ENCODE measurements at regions not wholly inside any gene's neighbourhood (a gene's known extent, or its start where the extent isn't known, plus 50 kb on each side); places are given as distances from the start of the nearest gene placed in this dataset.
A peak's percentile ranks its signal among the peaks of the same experiment; 100 is the strongest.
"Not testable (repeated sequence)": the region's sequence is repeated elsewhere in the genome, so short reads cannot be mapped to it uniquely, and the experiment has no call there.

GRCh38 chr12:127101076-127101475 is 1165.9 kb upstream of the TMEM132C start:
- DNase-seq (ENCODE audit: low spot score), result no peak

DNA sequence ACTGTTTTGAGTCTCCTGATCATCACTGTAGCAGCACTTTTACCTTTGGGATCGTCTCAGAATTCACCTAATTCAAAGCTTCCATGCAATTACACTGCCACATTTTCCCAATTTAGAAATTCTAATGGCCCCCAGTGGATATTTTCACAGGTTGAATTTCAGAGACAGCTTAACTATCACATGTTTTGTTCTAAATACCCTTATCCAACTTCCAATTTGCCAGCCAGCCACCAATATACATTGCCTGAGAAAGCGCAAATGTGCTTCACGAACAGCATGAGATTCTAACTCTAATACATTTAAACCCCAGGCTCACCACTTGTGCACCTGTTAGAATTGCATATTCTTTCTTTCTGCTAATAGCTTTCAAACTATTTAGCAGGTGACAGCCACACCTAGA is 1160.9 kb upstream of the TMEM132C start:
- DNase-seq (ENCODE audit: low spot score), result no peak

- DNase-seq (ENCODE audit: low spot score), result no peak
Observed at GRCh38 chr12:127106697-127107096, 1160.3 kb upstream of the TMEM132C start.

GRCh38 chr12:127107744-127108143 is 1159.2 kb upstream of the TMEM132C start:
- DNase-seq (ENCODE audit: low spot score), result no peak

DNA sequence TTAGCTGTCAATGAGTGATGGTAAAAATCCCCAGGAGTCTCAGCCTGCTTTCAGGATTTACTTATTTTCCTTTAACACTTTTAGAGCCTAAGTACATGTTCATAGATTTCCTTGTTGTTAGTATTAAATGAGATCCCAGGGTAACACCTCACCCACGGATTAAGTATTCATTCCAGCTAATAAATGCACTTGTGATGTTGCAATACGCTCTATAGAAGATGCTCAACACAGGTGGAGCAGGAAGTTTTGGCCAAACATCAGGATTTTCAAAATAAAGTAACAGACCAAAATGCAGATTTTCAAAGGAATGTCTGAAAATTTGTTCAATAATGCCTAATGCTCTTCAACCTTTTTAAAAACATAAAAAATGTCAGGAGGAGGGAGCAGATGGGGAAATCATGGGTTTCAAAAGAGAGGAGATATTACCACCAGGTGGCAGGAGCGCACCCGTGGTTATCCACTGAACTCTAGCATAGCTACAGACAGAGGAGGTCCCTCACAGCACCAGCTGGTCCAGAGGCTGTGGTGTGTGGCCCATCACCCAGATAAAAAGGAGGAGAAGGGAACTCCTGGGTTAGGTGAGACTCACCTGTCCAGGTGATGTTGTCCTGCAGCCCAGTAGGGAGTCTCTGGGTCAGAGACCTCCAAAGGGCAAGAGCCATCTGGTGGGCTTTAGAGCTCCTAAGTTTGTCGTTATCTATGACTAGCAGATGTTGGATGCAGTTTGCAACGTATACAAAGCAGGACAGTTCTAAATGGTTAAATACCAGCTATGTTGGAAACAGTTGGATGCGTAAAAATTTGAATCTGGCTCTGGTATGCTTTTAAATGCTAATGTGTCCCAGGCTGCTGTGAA is 1158.4 kb upstream of the TMEM132C start:
- DNase-seq (ENCODE audit: low spot score), result peak; percentile 61

- DNase-seq (ENCODE audit: low spot score), result no peak
Observed at GRCh38 chr12:127113945-127114344, 1153.0 kb upstream of the TMEM132C start.

GRCh38 chr12:127115468-127116035 is 1151.4 kb upstream of the TMEM132C start:
- DNase-seq (ENCODE audit: low spot score), result peak; percentile 77

DNA sequence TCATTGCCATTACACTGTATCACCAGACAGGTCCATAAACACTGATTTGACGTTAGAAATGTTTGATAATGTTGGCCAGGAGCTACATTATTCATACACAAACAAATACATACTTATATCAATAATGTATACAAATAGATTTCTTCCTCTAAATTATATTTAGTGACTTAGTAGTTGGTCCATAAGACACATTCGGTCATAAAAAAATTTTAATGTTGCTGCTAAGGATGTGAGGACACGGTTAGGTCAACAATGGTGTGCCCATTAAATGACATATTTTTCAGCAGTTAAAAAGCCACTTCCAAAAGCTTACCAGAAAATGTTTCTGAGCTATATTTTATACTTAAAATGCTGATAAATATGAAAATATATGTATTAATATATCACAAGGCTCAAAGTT is 1148.7 kb upstream of the TMEM132C start:
- no peak for DNase-seq (ENCODE audit: low spot score)

- DNase-seq (ENCODE audit: low spot score), result no peak
Observed at GRCh38 chr12:127119600-127120140, 1147.3 kb upstream of the TMEM132C start.

DNA sequence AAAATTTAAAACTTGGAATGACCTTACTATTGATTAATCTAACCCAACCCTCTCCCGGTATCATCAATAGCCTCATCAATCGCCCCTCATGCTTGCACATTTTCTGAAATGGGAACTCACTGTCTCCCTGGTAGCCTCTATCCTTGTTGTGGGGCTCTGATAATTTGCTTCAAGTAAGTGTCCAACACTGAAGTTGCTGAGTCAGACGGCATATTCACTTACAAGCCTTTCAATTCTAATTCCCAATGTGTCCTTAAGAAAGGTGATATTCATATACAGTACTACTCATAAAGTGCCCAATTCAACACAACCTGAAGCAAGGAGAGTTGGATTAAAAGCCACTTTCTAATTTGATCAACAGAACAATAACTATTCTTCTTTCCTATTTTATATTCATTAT is 1146.1 kb upstream of the TMEM132C start:
- DNase-seq (ENCODE audit: low spot score), result no peak

DNA sequence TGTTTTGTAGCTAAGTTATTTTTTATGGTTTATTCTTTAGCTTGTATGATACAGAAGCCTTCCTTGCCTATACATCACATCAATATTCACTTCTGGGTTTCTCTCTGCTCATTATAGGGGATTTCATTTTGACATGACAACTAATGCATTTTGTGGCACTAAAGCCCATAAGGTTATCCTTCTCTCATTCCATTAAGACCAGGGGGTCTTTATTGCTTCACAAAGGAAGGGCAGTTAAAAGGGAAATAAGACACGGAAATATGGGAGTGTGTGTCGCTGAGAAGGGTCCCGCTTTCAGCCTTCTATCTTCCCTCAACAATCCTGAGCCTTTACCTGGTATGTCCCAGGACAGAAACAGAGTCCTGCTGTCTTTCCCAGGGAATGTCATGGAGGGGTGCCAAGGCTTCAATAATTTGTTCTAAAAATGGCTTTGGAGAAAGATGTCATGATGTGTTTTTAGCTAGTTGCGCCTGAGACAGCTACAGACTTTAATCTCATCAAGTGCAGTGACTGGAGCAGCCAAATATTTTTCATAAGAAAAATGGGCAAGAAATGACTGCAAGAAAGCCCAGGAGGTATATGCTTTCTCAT is 1145.4 kb upstream of the TMEM132C start:
- DNase-seq (ENCODE audit: low spot score), result no peak

DNA sequence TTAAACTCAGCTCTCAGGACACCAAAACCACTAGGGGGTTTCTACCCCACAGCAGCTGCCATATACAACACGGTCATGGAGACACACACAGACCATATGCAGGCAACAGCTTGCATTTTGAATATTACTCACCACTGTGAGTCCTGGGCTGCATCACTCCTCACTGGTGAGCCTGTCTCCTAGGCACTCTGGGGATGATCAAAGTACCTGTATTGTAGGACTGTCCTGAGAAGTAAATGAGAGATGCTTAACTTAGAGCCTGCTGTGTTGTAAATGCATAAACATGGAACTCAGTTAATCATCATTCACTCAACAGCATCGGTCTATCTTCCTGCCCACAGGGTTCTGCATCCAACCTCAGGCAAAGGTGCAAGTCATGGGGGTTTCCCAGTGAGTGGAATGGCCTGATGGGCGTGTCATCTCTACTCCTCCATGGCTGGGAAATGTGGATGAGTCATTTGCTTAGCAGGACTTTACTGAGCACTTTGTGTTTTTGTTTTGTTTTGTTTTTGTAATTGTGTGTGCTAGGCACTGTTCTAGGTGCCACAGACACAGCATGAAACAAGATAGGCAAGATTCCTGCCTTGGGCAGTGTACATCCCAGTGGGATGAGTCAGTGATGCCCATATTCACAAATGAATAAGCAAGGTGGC is 1141.2 kb upstream of the TMEM132C start:
- no peak for DNase-seq (ENCODE audit: low spot score)

DNA sequence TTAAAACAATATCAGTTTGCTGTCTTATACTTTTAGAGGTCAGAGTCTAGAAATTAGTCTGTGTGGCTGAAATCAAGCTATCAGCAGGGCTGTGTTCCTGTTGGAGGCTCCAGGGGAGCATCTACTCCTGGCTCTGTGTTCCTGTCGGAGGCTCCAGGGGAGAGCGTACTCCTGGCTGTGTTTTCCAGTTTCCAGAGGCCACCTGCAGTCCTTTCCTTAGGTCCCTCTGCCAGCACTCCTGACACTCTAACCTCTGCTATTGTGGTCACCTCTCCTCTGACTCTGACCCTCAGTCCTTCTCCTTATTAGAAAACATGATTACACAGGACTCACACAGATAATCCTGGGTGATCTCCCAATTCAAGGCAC is 1140.7 kb upstream of the TMEM132C start:
- DNase-seq (ENCODE audit: low spot score), result no peak

DNA sequence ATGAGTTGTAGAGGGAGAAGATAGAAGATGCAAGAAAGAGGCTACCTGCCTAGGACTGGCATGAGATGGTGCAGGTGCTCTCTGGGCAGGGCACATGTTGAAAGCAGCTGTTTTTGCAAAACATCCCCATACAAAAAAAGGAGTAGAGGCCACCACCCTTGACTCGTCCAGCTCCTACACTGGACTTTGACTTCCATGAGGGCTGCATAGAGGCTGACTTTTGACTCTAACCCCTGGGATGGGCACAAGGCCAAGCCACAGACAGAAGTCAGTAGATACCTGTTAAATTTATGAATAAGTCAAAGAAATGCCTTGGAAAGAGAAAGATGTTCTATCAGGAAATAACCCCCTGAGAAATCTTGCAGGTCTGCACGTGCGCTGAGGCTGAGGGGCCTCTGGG is 1139.1 kb upstream of the TMEM132C start:
- DNase-seq (ENCODE audit: low spot score), result no peak

- DNase-seq (ENCODE audit: low spot score), result no peak
Observed at GRCh38 chr12:127130506-127131124, 1136.4 kb upstream of the TMEM132C start.

GRCh38 chr12:127133675-127134335 is 1133.2 kb upstream of the TMEM132C start:
- DNase-seq (ENCODE audit: low spot score), result peak; percentile 41

DNA sequence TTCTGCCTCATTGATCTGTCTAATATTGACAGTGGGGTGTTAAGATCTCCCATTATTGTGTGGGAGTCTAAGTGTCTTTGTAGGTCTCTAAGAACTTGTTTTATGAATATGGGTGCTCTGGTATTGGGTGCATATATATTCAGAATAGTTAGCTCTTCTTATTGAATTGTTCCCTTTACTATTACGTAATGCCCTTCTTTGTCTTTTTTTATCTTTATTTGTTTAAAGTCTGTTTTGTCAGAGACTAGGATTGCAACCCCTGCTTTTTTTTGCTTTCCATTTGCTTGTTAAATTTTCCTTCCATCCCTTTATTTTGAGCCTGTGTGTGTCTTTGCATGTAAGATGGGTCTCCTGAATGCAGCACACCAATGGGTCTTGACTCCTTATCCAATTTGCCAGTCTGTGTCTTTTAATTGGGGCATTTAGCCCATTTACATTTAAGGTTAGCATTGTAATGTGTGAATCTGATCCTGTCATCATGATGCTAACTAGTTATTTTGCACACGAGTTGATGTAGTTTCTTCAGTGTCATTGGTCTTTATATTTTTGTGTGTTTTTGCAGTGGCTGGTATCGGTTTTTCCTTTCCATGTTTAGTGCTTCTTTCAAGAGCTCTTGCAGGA is 1126.0 kb upstream of the TMEM132C start:
- DNase-seq (ENCODE audit: low spot score), result not testable (repeated sequence)

DNA sequence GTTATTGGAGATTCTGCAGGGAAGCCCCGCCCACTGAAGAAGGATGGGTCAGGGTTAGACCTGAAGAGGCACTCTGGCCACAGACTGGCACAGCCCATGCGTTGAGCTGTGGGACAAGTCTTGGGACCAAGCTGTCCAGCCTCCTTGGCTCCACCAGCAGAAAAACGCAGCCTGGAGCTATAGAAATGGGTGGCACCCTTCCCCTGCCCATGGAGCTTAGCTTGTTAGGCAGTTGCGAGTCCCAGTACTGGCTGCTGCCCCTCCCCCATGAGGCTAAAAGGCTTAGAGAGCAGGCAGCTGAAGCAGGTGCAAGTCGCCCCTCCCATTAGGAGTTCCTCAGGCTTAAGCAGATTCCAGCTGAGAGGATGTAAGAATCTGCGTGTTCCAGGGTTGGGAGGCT is 1124.0 kb upstream of the TMEM132C start:
- no peak for DNase-seq (ENCODE audit: low spot score)

DNA sequence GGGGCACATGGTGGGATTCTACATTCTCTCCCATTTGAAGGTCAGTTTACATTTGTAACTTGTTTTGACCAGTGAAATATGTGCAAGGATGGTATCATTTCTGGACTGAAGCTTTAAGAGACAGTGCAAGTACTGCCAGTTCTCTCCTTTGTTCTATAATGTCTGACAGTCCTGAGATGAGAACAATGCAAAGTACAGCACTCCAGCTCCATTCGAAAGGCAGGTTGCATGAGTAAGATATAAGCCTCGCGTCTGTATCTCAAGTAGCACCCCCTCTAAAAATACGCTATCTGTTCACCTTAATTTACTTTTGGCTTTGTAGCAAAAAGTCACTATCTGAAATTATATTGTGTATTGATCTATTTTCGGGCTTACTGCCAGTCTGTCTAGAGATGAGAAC is 1122.2 kb upstream of the TMEM132C start:
- no peak for DNase-seq (ENCODE audit: low spot score)

DNA sequence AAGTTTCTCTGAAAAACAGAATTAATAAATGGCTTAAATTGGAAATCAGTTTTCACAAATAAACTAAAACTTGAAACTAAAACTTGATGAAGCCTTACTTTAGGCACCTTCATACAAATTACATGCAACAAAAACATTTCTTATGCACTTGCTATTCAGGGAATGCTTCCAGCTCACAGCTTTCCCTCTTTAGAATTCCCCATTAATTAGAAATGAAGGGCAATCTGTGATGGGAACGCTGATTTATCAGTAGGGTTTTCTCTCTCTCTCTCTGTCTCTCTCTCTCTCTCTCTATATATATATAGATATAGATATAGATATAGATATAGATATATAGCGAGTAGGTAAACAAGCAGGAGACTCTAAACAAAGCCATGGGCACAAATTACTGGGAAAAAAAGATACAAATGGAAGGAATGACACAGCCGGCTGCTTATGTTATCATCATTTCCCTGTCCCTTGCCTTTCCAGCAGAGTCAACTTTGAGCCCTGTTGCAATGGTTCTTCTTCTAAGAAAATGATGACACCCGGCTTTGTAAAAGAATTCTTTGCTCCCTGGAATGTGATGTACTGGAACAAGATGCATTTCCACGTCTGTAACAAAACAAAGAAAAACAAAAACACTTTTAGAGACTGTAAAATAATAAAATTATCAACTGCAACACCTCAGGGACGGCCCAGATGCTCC is 1121.6 kb upstream of the TMEM132C start:
- DNase-seq (ENCODE audit: low spot score), result peak; percentile 47

Measured in cerebellar cortex (tissue), 1 donor.